Head of caudate nucleus (tissue), 42 donors: ENCODE measurements at regions not wholly inside any gene's neighbourhood (a gene's known extent, or its start where the extent isn't known, plus 50 kb on each side); places are given as distances from the start of the nearest gene placed in this dataset.
A peak's percentile ranks its signal among the peaks of the same experiment; 100 is the strongest.

Experiments used
- DNase-seq, 42 donors: peaks; one replicate each; pipeline versions ENCODE4 v3.0.0 to v3.0.0-alpha.2; 2020 to 2021; ENCODE audit warnings: mixed read lengths in 7 of 42
- intact Hi-C: fragments of 100-400 bp; cut with DNase I; formaldehyde crosslinking; loops from one replicate; pipeline ENCODE4 v1.15.0; 2022

DNA sequence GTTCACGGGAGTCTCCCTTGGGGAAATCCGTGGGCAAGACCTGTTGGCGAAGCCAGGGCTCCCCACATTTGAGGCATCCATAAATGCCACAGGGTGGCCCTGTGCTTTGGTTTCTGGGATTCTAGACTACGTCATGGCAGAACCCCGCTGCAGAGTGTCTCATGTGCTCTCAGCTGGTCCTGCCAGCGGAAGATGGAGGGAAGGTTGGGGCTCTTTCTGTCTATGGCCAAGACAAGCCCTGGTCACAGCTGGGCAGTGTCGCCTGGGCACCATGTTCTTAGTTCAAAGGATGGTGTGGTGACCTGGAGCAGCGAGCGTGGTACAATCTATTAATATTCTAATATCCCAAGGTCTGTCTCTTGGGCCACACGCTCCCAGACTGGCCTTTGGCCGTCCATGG is 511.7 kb downstream of the TBC1D22A start:
- intact Hi-C loops = no loop called here

DNA sequence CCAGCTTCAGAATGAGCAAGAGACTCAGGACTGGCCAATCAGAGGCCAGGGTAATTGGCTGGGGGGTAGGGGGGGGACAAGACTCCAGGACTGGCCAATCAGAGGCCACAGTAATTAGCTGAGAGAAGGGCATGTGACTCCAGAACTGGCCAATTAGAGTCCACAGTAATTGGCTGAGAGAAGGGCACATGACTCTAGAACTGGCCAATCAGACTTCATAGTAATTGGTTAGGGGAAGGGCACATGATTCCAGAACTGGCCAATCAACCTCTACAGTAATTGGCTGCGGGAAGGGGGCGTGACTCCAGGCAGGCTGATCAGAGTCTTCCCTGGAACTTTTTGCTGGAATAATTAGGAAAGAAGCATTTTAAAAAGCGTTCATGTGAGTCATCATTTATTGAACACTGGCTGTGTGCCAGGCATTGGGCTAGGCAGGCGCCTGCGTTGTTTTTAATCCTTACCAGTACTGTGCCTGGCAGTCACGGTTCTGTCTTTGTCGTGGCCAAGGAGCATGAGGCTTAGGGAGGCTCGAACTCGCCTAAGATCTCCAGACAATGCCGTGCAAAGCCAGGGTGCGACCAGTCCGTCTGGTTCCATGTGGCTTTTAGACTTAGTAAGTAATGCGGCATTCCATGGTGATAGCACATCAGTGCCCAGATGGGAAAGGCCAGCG is 508.1 kb downstream of the TBC1D22A start:
- intact Hi-C loops = no loop called here
- DNase-seq = no peak

More for the DNA sequence above, 511.7 kb downstream of the TBC1D22A start:
- DNase-seq = no peak

- DNase-seq = no peak
- intact Hi-C loops = no loop called here
These were observed 507.2 kb downstream of the TBC1D22A start for GRCh38 chr22:47269516-47270088.

GRCh38 chr22:47267513-47268282 is 505.2 kb downstream of the TBC1D22A start:
- intact Hi-C loops = no loop called here
- DNase-seq = no peak

DNA sequence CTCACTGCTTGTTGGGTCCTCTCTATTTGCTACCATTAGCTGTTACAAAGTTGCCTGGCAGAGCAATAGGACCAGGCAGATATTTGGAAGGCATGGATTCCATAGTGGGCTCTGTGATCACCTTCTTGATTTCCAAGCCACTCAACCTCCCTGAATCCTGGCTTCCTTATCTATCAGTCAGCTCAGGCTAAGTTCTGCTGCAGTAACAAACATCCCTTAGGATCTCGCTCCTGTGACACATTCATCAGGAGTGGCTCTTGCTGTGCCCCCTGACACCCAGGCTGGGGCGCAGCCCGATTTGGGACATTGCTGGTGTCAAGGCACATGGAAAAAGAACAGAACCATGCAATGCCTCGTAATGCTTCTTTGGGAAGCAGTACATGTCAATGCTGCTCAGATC is 503.9 kb downstream of the TBC1D22A start:
- DNase-seq = peak in 1 of 42 donors; percentile 13
- intact Hi-C loops = no loop called here

DNA sequence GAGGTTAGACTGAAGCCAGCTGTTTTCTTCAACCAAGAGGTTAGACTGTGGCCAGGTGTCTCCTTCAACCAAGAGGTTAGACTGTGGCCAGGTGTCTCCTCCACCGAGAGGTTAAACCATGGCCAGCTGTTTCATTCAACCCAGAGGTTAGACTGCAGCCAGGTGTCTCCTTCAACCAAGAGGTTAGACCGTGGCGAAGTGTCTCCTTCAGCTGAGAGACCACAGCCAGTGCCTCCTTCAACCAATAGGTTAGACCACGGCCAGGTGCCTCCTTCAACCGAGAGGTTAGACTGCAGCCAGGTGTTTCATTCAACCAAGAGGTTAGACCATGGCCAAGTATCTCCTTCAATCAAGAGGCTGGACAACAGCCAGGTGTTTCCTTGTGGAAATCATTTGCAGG is 498.1 kb downstream of the TBC1D22A start:
- intact Hi-C loops = no loop called here

DNA sequence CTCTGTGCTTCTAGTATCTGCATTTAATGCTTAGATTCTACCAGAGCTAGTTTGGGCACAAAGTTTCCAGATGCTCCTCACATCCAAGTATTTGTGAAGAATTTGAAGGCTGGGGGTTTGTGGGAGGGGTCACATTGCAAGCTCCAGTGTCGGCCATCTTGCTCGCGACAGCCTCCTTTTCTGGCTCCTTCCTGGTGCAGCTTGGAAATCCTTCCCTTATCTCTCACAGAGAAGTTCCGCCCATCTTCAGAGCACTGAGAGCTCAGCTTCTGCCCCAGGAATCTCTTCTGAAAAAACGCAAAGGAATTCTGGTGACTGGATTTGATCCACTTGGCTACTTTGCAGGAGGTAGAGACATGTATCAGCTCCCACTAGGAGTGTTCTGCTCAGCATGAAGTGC is 497.5 kb downstream of the TBC1D22A start:
- intact Hi-C loops = no loop called here
- peak in 1 of 42 donors; percentile 13 for DNase-seq

More for the DNA sequence above, 498.1 kb downstream of the TBC1D22A start:
- no peak for DNase-seq

DNA sequence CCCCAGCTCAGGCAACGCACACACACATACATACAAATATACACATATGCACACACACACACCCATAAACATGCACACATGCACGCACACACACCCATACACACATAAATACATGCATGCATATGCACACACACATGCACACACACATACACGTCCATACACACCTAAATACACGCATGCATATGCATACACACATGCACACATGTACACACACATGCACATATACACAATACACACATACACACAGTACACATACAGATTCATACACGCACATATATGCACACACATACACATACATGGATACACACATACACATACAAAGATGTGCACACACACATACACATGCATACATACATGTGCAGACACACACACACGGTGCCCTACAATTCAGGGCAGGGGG is 496.6 kb downstream of the TBC1D22A start:
- intact Hi-C loops = no loop called here
- DNase-seq = no peak

DNA sequence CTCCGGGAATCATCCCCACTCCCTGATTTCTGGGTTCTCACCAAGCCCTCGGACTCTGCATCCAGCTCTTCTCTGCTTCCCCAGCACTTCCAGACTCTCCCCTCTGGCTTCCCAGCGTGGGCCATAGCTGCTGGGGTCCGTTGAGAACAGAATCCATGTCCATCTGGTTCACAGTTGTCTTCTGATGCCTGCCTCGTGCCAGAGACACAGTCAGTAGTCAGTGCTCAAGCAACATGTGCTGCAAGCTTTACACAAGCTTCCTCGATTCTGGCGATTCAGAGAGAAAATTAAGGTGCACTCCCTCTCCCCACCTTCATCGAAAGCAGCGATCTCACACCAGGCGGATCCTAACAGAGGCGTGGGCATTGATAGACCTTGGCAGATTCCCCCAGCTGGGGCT is 495.5 kb downstream of the TBC1D22A start:
- no peak for DNase-seq
- intact Hi-C loops = no loop called here

DNA sequence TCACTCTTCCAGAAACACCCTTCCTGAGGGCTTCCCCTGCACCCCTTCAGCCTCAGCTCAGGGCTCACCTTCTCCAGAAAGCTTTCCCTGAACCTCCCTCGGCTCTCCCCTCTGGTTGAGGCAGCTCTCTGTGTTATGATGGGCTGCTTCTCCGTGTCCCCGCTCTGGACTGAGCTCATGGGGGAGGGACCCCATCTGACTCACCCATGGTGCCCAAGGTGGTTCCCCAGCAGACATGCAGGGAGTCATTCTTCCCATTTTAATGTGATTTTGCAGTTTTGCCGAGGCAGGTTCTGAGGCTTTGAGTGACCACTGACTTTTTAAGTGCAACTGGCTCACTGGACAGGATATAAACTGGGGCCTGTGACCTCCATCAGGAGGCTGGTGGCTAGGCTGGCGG is 495.1 kb downstream of the TBC1D22A start:
- DNase-seq = no peak
- intact Hi-C loops = no loop called here

DNA sequence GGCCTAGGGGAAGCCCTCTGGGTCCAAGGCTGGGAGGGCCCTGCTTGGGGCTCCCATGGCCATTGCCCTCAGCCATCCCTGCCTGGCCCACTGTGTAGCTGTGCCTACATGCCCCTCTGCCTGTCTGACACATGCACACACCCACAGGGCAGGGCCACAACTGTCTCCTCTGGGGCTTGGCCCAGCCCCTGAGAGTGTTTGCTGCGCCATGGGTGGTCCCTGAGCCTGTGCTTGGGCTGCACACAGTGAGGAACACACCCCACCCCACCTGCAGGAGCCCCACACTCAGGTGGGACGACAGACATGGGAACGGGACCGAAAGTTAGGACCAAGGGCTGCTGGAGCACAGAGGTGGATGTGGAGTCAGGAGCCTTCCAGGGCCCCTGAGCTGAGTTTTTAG is 489.5 kb downstream of the TBC1D22A start:
- intact Hi-C loops = no loop called here
- DNase-seq = peak in 2 of 42 donors; percentile 22 to 25

- intact Hi-C loops = no loop called here
- peak in 2 of 42 donors; percentile 26 for DNase-seq
These were observed 488.7 kb downstream of the TBC1D22A start for GRCh38 chr22:47250995-47251765.

DNA sequence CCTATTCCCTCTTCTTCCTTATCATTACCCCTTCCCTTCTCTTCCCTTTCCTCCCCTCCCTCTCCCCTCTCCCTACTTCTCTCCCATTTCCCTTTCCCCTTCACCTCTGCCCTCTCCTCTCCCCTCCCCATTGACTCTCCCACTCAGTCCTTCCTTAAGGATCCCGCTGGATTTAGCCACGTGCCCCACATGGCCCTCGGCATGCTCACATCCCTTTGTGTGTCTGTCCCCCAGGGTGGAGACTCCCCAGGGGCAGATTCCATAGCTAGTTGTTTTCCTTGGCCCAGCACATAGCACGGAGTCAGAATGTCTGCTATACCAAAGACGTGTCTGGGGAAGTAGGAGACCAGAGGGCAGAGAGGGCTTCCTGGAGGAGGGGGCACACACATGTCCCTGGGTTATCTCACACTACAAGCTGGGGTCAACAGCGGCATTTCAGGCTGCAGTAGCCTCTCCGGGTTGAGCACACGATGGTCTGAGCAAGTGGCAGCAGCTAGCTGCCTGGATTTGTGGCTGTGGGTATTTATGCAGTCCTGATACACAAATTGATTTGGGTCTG is 487.0 kb downstream of the TBC1D22A start:
- intact Hi-C loops = no loop called here
- DNase-seq = peak in 2 of 42 donors; percentile 8 to 20

- DNase-seq = peak in 1 of 42 donors; percentile 16
- intact Hi-C loops = no loop called here
These were observed 486.5 kb downstream of the TBC1D22A start for GRCh38 chr22:47248925-47249324.

DNA sequence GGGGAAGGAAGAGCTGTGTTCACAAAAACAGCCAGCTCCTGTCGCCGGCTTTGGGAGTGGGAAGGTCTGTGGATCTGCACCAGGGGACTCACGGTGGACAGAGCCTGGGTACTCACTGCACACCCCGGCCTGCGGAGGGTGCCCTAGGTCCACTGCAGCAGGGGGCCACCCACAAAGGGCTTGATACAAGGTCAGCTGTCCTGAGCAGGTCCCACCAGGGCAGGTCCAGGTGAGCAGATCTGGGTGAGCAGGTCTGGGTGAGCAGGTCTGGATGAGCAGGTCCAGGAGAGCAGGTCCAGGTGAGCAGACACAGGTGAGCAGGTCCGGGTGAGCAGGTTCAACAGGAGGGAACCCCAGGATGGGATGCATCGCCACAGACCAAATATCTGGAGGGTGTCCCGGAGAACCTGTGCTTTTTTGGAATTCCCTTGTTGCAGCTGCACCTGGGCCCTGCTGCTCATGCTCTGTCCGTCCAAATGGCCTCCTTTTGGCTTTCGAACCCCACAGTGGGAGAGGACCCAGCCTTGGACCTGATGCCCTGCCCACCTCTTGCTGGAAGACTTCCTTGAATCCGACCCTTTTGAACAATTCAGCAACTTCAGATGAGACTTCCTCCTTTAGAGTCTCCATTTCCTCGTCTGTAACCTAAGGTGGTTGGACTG is 485.3 kb downstream of the TBC1D22A start:
- DNase-seq = peak in 5 of 42 donors; percentile 3 to 45 (median 9)
- intact Hi-C loops = no loop called here

- DNase-seq = peak in 2 of 42 donors; percentile 29 to 32
- intact Hi-C loops = no loop called here
These were observed 483.3 kb downstream of the TBC1D22A start for GRCh38 chr22:47245786-47246185.

DNA sequence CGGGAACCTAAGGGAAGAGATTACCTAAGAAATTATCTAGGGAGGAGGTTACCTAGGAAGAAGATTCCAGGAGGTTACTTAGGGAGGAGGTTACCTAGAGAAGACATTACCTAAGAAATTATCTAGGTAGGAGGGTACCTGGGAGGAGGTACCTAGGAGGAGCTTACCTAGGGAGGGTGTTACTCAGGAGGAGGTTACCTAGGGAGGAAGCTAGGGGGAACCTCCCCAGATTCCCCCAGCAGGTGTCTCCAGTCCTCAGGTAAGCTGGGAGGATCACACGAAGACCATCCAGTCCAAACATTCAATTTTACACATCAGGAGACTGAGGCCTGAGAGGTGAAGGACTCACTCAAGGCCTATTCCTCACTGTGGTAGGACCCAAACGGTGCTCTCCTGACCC is 482.8 kb downstream of the TBC1D22A start:
- intact Hi-C loops = no loop called here
- DNase-seq = no peak

DNA sequence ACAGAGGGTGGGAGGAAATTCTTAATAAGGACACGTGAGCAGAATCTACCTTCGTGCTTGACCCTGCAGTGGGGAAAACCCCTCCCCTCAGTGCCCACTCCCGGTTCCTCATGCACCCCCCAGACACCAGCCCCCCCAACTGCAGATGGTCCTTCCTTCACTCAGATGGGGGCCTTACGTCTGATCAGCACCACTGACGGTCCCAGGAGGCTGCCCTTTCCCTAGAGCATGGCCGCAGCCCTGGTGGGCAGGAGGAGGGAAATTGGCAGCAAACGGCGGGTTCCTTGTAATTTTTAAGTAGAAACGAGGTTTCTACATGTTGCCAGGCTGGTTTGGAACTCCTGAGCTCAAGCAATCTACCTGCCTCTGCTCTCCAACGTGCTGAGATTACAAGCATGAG is 477.7 kb downstream of the TBC1D22A start:
- intact Hi-C loops = no loop called here
- DNase-seq = no peak

DNA sequence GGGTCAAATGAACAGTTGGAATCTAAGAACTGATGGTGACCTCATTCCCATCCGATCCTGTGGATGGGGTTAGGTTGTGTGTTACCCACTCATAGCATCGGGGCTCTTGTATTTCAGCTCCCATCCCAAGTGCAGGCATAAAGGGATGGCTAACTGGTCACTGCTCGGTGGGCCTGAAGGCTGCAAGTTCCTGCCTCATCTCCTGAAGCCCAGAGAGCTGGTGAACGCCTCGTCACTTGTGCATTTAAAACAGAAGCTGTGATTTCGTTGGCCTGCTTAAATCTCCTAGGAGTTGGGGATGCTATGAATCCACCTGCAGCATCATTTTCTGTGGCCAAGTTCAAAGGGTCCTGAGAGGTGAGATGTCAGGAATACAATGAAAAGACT is 477.0 kb downstream of the TBC1D22A start:
- intact Hi-C loops = no loop called here
- no peak for DNase-seq
